Subcutaneous abdominal adipose tissue (tissue), 5 donors: ENCODE measurements at regions not wholly inside any gene's neighbourhood (a gene's known extent, or its start where the extent isn't known, plus 50 kb on each side); places are given as distances from the start of the nearest gene placed in this dataset.

ENCODE experiments used
- H3K27ac ChIP-seq: one replicate; pipeline ENCODE4 v1.7.0; 2013; ENCODE audit warnings: low read depth, mild to moderate bottlenecking, inconsistent platforms, low read length, moderate library complexity
- H3K27me3 ChIP-seq, 5 donors: one replicate each; pipeline ENCODE4 v1.7.0; 2013; ENCODE audit warnings: low read length in 5 of 5, inconsistent platforms in 1 of 5; ENCODE audit not compliant: control insufficient read depth in 5 of 5, insufficient read depth in 4 of 5
- H3K36me3 ChIP-seq, 5 donors: one replicate each; pipeline ENCODE4 v1.7.0; 2013; ENCODE audit warnings: low read length in 5 of 5; ENCODE audit not compliant: control insufficient read depth in 5 of 5, insufficient read depth in 5 of 5
- H3K4me1 ChIP-seq, 5 donors: one replicate each; pipeline ENCODE4 v1.7.0; 2013; ENCODE audit warnings: low read length in 5 of 5, mild to moderate bottlenecking in 3 of 5, moderate library complexity in 1 of 5; ENCODE audit not compliant: control insufficient read depth in 5 of 5, insufficient read depth in 5 of 5
- H3K4me3 ChIP-seq, 5 donors: one replicate each; pipeline ENCODE4 v1.7.0; 2013; ENCODE audit warnings: low read length in 5 of 5, low read depth in 1 of 5
- H3K9ac ChIP-seq, 5 donors: one replicate each; pipeline ENCODE4 v1.7.0; 2013; ENCODE audit warnings: low read length in 5 of 5, mild to moderate bottlenecking in 4 of 5, moderate library complexity in 3 of 5
- H3K9me3 ChIP-seq, 5 donors: one replicate each; pipeline ENCODE4 v1.7.0; 2013; ENCODE audit warnings: low read length in 5 of 5; ENCODE audit not compliant: control insufficient read depth in 5 of 5
- donor health status: healthy.
- donor health status: healthy.
- donor health status: healthy.
- donor health status: healthy.
- donor health status: healthy.

GRCh38 chr4:125688841-125689240 is 374.1 kb downstream of the FAT4 start:
- no peaks in the 10 kb centered on the region for H3K27me3 ChIP-seq
- no peaks in the 10 kb centered on the region for H3K36me3 ChIP-seq
- H3K4me3 ChIP-seq: no peak overlapping the region
- no peaks in the 10 kb centered on the region for H3K9me3 ChIP-seq
- no peak overlapping the region for H3K27ac ChIP-seq
- no peak overlapping the region for H3K9ac ChIP-seq
- H3K4me1 ChIP-seq: no peaks in the 10 kb centered on the region

GRCh38 chr4:125689805-125690204 is 375.1 kb downstream of the FAT4 start:
- H3K36me3 ChIP-seq: no peaks in the 10 kb centered on the region
- no peaks in the 10 kb centered on the region for H3K9me3 ChIP-seq
- H3K4me3 ChIP-seq: no peak overlapping the region
- no peaks in the 10 kb centered on the region for H3K27me3 ChIP-seq
- no peaks in the 10 kb centered on the region for H3K4me1 ChIP-seq
- no peak overlapping the region for H3K27ac ChIP-seq
- no peak overlapping the region for H3K9ac ChIP-seq

GRCh38 chr4:125693228-125693627 is 378.5 kb downstream of the FAT4 start:
- no peak overlapping the region for H3K9ac ChIP-seq
- no peak overlapping the region for H3K4me3 ChIP-seq
- H3K36me3 ChIP-seq: no peaks in the 10 kb centered on the region
- H3K9me3 ChIP-seq: no peaks in the 10 kb centered on the region
- H3K27me3 ChIP-seq: no peaks in the 10 kb centered on the region
- no peaks in the 10 kb centered on the region for H3K4me1 ChIP-seq
- no peak overlapping the region for H3K27ac ChIP-seq

GRCh38 chr4:125702406-125702805 is 387.7 kb downstream of the FAT4 start:
- Histone ChIP-seq H3K9ac (no peak overlapping the region), H3K4me3 (no peak overlapping the region), H3K36me3 (no peaks in the 10 kb centered on the region), H3K27ac (no peak overlapping the region), H3K9me3 (no peaks in the 10 kb centered on the region), H3K27me3 (no peaks in the 10 kb centered on the region), H3K4me1 (no peaks in the 10 kb centered on the region)

GRCh38 chr4:125703443-125703842 is 388.7 kb downstream of the FAT4 start:
- no peaks in the 10 kb centered on the region for H3K4me1 ChIP-seq
- no peaks in the 10 kb centered on the region for H3K9me3 ChIP-seq
- no peaks in the 10 kb centered on the region for H3K36me3 ChIP-seq
- no peak overlapping the region for H3K27ac ChIP-seq
- no peaks in the 10 kb centered on the region for H3K27me3 ChIP-seq
- no peak overlapping the region for H3K4me3 ChIP-seq
- H3K9ac ChIP-seq: no peak overlapping the region

GRCh38 chr4:125704726-125705125 is 390.0 kb downstream of the FAT4 start:
- Histone ChIP-seq H3K27me3 (no peaks in the 10 kb centered on the region), H3K27ac (no peak overlapping the region), H3K36me3 (no peaks in the 10 kb centered on the region), H3K9ac (no peak overlapping the region), H3K4me3 (no peak overlapping the region), H3K4me1 (no peaks in the 10 kb centered on the region), H3K9me3 (no peaks in the 10 kb centered on the region)

GRCh38 chr4:125705681-125706080 is 390.9 kb downstream of the FAT4 start:
- Histone ChIP-seq H3K9ac (no peak overlapping the region), H3K27me3 (no peaks in the 10 kb centered on the region), H3K9me3 (no peaks in the 10 kb centered on the region), H3K36me3 (no peaks in the 10 kb centered on the region), H3K27ac (no peak overlapping the region), H3K4me3 (no peak overlapping the region), H3K4me1 (no peaks in the 10 kb centered on the region)

GRCh38 chr4:125707397-125707796 is 392.6 kb downstream of the FAT4 start:
- no peaks in the 10 kb centered on the region for H3K36me3 ChIP-seq
- no peak overlapping the region for H3K27ac ChIP-seq
- H3K9ac ChIP-seq: peak overlapping the region in 1 of 5 donors; percentile 50
- no peaks in the 10 kb centered on the region for H3K27me3 ChIP-seq
- H3K4me1 ChIP-seq: no peaks in the 10 kb centered on the region
- H3K4me3 ChIP-seq: no peak overlapping the region
- no peaks in the 10 kb centered on the region for H3K9me3 ChIP-seq

GRCh38 chr4:125710766-125711165 is 396.0 kb downstream of the FAT4 start:
- Histone ChIP-seq H3K27me3 (no peaks in the 10 kb centered on the region), H3K9me3 (no peaks in the 10 kb centered on the region), H3K27ac (no peak overlapping the region), H3K36me3 (no peaks in the 10 kb centered on the region), H3K4me3 (no peak overlapping the region), H3K4me1 (no peaks in the 10 kb centered on the region), H3K9ac (no peak overlapping the region)

- Histone ChIP-seq H3K27ac (no peak overlapping the region), H3K36me3 (no peaks in the 10 kb centered on the region), H3K4me3 (no peak overlapping the region), H3K4me1 (no peaks in the 10 kb centered on the region), H3K9me3 (no peaks in the 10 kb centered on the region), H3K27me3 (no peaks in the 10 kb centered on the region), H3K9ac (no peak overlapping the region)
Measured at GRCh38 chr4:125714049-125714448, 399.3 kb downstream of the FAT4 start.

- no peak overlapping the region for H3K27ac ChIP-seq
- no peak overlapping the region for H3K4me3 ChIP-seq
- no peaks in the 10 kb centered on the region for H3K4me1 ChIP-seq
- no peaks in the 10 kb centered on the region for H3K36me3 ChIP-seq
- no peaks in the 10 kb centered on the region for H3K9me3 ChIP-seq
- H3K27me3 ChIP-seq: no peaks in the 10 kb centered on the region
- no peak overlapping the region for H3K9ac ChIP-seq
Measured at GRCh38 chr4:125714845-125715244, 400.1 kb downstream of the FAT4 start.
